ENCODE measurements at regions not wholly inside any gene's neighbourhood (a gene's known extent, or its start where the extent isn't known, plus 50 kb on each side); places are given as distances from the start of the nearest gene placed in this dataset.

- TF ChIP-seq GATA3 (IDR thresholded peaks at IDR 0.05; ENCODE audit: low read depth, low read length) (no peak), GATA2 (IDR thresholded peaks at IDR 0.05; ENCODE audit: low read depth, low read length) (no peak)
Observed at GRCh38 chr6:14439419-14439818, 321.8 kb downstream of the CD83 start.
